IPS-15b (cell line): ENCODE measurements at regions not wholly inside any gene's neighbourhood (a gene's known extent, or its start where the extent isn't known, plus 50 kb on each side); places are given as distances from the start of the nearest gene placed in this dataset.

Experiments used
- H3K27me3 ChIP-seq: one replicate; pipeline ENCODE4 v1.6.1; 2013; ENCODE audit warnings: low read length; ENCODE audit not compliant: control insufficient read depth, insufficient read depth
- H3K36me3 ChIP-seq: one replicate; pipeline ENCODE4 v1.6.1; 2013; ENCODE audit warnings: low read length; ENCODE audit not compliant: control insufficient read depth, insufficient read depth
- H3K4me1 ChIP-seq: one replicate; pipeline ENCODE4 v1.6.1; 2013; ENCODE audit warnings: mild to moderate bottlenecking, low read length; ENCODE audit not compliant: control insufficient read depth, insufficient read depth
- H3K4me3 ChIP-seq: one replicate; pipeline ENCODE4 v1.5.1; 2013; ENCODE audit warnings: low read depth, low read length
- H3K9ac ChIP-seq: one replicate; pipeline ENCODE4 v1.6.1; 2013; ENCODE audit warnings: low read depth, mild to moderate bottlenecking, low read length
- H3K9me3 ChIP-seq: one replicate; pipeline ENCODE4 v1.6.1; 2013; ENCODE audit warnings: mild to moderate bottlenecking, low read length; ENCODE audit not compliant: control insufficient read depth, insufficient read depth

- Histone ChIP-seq H3K4me1 (no peaks in the 10 kb centered on the region), H3K36me3 (no peaks in the 10 kb centered on the region), H3K4me3 (no peak overlapping the region), H3K9ac (no peak overlapping the region), H3K27me3 (no peaks in the 10 kb centered on the region), H3K9me3 (no peaks in the 10 kb centered on the region)
These were observed 192.6 kb upstream of the LHX5 start for GRCh38 chr12:113664224-113664681.

- Histone ChIP-seq H3K4me3 (no peak overlapping the region), H3K36me3 (no peaks in the 10 kb centered on the region), H3K27me3 (no peaks in the 10 kb centered on the region)
These were observed 191.7 kb upstream of the LHX5 start for GRCh38 chr12:113663396-113663795.

DNA sequence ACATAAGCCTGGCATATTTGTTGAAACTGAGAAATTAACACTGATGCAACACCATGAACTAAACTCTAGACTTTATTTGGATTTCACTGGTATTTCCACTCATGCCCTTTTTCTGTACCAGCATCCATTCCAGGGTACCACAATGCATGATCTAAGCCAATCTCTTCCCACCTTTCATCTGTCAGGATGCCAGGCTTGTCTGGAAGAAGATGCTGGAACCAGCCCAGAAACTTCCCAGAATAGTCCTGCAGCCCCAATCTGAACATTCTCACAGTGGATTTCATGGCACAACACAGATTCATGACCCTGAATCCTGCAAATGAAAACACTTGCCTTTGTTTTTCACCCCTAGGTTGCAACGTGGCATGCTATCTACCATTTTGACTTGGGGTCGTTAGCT is 189.3 kb upstream of the LHX5 start:
- H3K27me3 ChIP-seq = no peaks in the 10 kb centered on the region
- H3K9me3 ChIP-seq = no peaks in the 10 kb centered on the region
- H3K36me3 ChIP-seq = no peaks in the 10 kb centered on the region
- no peak overlapping the region for H3K9ac ChIP-seq
- H3K4me3 ChIP-seq = no peak overlapping the region
- no peaks in the 10 kb centered on the region for H3K4me1 ChIP-seq

More at GRCh38 chr12:113663396-113663795, 191.7 kb upstream of the LHX5 start:
- H3K9ac ChIP-seq = no peak overlapping the region
- H3K9me3 ChIP-seq = no peaks in the 10 kb centered on the region
- no peaks in the 10 kb centered on the region for H3K4me1 ChIP-seq

- no peak overlapping the region for H3K9ac ChIP-seq
- no peaks in the 10 kb centered on the region for H3K4me1 ChIP-seq
- H3K27me3 ChIP-seq = no peaks in the 10 kb centered on the region
- no peaks in the 10 kb centered on the region for H3K9me3 ChIP-seq
- no peaks in the 10 kb centered on the region for H3K36me3 ChIP-seq
- H3K4me3 ChIP-seq = no peak overlapping the region
These were observed 187.7 kb upstream of the LHX5 start for GRCh38 chr12:113659416-113659815.

GRCh38 chr12:113659015-113659414 is 187.3 kb upstream of the LHX5 start:
- Histone ChIP-seq H3K9me3 (no peaks in the 10 kb centered on the region), H3K27me3 (no peaks in the 10 kb centered on the region), H3K4me3 (no peak overlapping the region), H3K4me1 (no peaks in the 10 kb centered on the region), H3K36me3 (no peaks in the 10 kb centered on the region), H3K9ac (no peak overlapping the region)

DNA sequence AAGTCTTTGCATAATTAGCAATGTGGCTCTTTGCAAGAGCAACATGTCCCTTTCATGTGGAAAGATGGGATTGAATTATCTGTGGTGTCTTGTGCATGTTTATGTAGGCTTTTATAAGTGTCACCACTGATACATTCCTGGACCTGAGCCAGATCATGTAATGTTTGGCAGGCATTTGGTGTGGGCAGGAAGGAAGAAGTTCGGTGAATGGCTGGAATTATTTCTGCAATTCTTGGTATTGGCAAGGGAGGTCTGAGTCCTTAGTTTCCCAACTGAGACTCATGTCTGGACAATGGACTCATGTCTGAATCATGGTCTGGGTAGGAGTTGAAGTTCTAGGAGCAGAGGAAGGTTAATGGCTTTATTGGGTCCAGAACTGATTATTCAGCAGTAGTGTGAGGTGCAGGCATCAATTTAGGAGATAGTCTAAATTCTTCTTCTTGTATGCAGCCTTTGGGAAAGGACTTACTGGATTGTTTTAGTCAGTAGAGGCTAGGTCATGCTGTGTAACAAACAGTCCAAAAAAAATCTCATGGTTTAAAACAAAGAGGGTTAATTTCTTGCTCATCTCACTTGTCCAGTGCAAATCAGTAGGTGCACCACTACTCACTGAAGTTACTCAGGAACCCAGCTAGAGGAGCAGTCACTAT is 186.5 kb upstream of the LHX5 start:
- Histone ChIP-seq H3K4me3 (no peak overlapping the region), H3K4me1 (no peaks in the 10 kb centered on the region), H3K27me3 (no peaks in the 10 kb centered on the region), H3K36me3 (no peaks in the 10 kb centered on the region), H3K9me3 (no peaks in the 10 kb centered on the region), H3K9ac (no peak overlapping the region)

GRCh38 chr12:113655919-113656318 is 184.2 kb upstream of the LHX5 start:
- H3K9ac ChIP-seq = no peak overlapping the region
- no peaks in the 10 kb centered on the region for H3K36me3 ChIP-seq
- no peak overlapping the region for H3K4me3 ChIP-seq
- no peaks in the 10 kb centered on the region for H3K4me1 ChIP-seq
- H3K27me3 ChIP-seq = no peaks in the 10 kb centered on the region
- no peaks in the 10 kb centered on the region for H3K9me3 ChIP-seq

- H3K27me3 ChIP-seq = no peaks in the 10 kb centered on the region
- H3K4me1 ChIP-seq = no peaks in the 10 kb centered on the region
- H3K9me3 ChIP-seq = no peaks in the 10 kb centered on the region
- H3K9ac ChIP-seq = no peak overlapping the region
- H3K4me3 ChIP-seq = no peak overlapping the region
- no peaks in the 10 kb centered on the region for H3K36me3 ChIP-seq
These were observed 183.8 kb upstream of the LHX5 start for GRCh38 chr12:113655479-113655878.

GRCh38 chr12:113651662-113652061 is 180.0 kb upstream of the LHX5 start:
- Histone ChIP-seq H3K9me3 (no peaks in the 10 kb centered on the region), H3K4me1 (no peaks in the 10 kb centered on the region), H3K9ac (no peak overlapping the region), H3K4me3 (no peak overlapping the region), H3K36me3 (no peaks in the 10 kb centered on the region), H3K27me3 (no peaks in the 10 kb centered on the region)

DNA sequence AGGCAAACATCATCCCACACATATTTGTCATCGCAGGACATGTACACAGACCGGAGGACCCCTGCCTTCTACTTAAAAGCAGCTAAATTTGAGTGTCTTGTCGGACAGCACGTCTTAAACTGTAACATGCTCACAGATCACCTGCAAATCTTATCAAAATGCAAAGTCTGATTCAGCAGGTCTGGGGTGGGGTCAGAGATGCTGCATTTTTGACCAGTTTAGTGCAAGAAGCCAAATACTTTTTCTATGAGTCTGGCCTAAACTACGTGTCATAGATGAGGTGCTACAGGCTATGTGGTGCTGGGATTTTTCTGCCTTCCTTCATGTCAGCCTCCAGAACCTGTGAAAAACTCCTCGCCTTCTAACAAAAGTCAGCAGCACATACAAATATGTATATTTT is 178.8 kb upstream of the LHX5 start:
- H3K36me3 ChIP-seq = no peaks in the 10 kb centered on the region
- no peak overlapping the region for H3K9ac ChIP-seq
- no peak overlapping the region for H3K4me3 ChIP-seq
- no peaks in the 10 kb centered on the region for H3K4me1 ChIP-seq
- no peaks in the 10 kb centered on the region for H3K9me3 ChIP-seq
- no peaks in the 10 kb centered on the region for H3K27me3 ChIP-seq

DNA sequence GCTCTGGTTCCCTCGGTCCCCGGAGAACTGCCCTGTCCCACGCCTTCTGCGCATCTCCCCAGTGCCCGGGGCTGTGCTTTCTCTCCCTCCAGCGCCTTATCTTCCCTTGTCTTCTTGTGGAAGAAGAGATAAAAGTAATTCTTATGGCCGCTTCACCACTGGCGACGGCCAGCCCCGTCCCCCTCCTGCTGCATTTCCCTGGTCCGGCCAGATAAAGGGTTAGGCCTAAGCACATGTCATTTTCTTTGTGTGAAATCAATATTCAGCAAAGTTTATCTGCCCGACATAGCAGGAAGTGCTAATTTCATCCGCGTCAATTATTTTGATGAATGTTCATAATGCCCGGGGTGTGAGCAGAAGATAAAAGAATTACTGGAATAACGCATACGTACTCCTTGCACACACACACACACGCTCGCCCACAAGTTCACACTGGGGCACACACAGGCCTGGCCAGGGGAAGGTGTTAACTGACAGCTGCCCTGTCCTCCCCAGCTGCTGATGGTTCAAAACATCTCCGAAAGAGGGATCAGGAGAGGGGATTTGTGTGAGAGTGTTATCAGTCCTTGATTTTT is 177.7 kb upstream of the LHX5 start:
- Histone ChIP-seq H3K27me3 (no peaks in the 10 kb centered on the region), H3K4me3 (no peak overlapping the region), H3K36me3 (no peaks in the 10 kb centered on the region), H3K4me1 (no peaks in the 10 kb centered on the region), H3K9ac (no peak overlapping the region), H3K9me3 (no peaks in the 10 kb centered on the region)

DNA sequence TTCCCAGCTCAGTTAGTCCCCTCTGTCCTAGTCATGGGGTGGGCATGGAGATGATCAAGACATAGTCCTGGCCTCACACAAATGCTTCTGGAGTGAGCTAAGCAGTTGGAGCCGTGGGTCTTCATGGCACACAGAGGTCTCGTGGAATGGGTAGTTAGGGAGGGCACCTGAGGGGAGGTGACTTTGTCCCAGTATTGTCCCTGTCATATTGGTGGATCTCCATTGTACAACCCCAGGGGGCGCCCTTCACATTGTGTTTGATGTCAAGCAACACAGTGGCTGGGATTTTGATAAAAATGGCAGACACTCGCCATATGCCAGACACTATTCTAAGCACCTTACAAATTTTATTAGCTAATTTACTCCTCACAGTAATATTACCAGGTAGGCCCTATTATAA is 175.4 kb upstream of the LHX5 start:
- Histone ChIP-seq H3K9ac (no peak overlapping the region), H3K27me3 (no peaks in the 10 kb centered on the region), H3K4me1 (peaks cover 3% of the 10 kb centered on the region), H3K9me3 (no peaks in the 10 kb centered on the region), H3K36me3 (no peaks in the 10 kb centered on the region), H3K4me3 (no peak overlapping the region)
